Gastroesophageal sphincter (tissue), 3 donors: ENCODE measurements at regions not wholly inside any gene's neighbourhood (a gene's known extent, or its start where the extent isn't known, plus 50 kb on each side); places are given as distances from the start of the nearest gene placed in this dataset.

ENCODE experiments used
- POLR2A ChIP-seq, 2 donors: fragments of 450-650 bp; IDR thresholded peaks; one replicate each; pipeline ENCODE4 v1.6.1; 2017; ENCODE audit warnings: antibody characterized with exemption in 2 of 2, mild to moderate bottlenecking in 2 of 2, moderate library complexity in 1 of 2
- POLR2AphosphoS5 ChIP-seq: sonication (generic); formaldehyde crosslinking; IDR thresholded peaks from one replicate; pipeline ENCODE4 v1.6.1; 2017; ENCODE audit warnings: antibody characterized with exemption
- TF ChIP-seq, protein P1 (sequence below), 4 experiments: fragments of 200-600 bp in 2 of 4; fragments of 450-650 bp in 2 of 4; sonication (generic) in 1 of 4; IDR thresholded peaks; one replicate each; pipeline ENCODE4 v1.5.1; 2017 to 2019; ENCODE audit warnings: antibody characterized with exemption in 4 of 4, mild to moderate bottlenecking in 2 of 4, moderate library complexity in 2 of 4

DNA sequence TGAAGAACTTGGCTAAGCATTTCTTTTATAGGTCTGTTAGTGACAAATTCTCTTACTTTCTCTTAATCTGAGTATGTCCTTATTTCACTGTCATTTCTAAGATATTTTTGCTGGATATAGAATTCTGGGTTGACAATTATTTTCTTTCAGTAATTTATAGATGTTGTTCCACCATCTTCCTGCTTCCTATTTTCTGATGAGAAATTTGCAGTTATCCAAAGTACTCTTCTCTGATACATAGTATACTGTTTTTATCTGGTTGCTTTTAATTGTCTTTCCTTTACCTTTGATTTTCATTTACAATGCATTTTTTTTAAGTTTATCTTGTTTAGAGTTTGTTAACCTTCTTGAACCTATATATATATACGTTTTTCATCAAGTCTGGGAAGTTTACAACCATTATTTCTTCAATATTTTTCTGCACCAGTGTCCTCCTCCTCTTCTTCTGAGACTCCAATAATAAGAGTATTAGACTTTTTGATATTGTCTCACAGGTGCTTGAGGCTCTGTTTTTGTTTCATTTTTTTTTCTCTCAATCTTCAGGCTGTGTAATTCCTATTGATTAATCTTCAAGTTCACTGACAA, 101.6 kb upstream of the INSIG1 start:
- TF ChIP-seq, protein P1, sequence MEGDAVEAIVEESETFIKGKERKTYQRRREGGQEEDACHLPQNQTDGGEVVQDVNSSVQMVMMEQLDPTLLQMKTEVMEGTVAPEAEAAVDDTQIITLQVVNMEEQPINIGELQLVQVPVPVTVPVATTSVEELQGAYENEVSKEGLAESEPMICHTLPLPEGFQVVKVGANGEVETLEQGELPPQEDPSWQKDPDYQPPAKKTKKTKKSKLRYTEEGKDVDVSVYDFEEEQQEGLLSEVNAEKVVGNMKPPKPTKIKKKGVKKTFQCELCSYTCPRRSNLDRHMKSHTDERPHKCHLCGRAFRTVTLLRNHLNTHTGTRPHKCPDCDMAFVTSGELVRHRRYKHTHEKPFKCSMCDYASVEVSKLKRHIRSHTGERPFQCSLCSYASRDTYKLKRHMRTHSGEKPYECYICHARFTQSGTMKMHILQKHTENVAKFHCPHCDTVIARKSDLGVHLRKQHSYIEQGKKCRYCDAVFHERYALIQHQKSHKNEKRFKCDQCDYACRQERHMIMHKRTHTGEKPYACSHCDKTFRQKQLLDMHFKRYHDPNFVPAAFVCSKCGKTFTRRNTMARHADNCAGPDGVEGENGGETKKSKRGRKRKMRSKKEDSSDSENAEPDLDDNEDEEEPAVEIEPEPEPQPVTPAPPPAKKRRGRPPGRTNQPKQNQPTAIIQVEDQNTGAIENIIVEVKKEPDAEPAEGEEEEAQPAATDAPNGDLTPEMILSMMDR (IDR thresholded peaks at IDR 0.05) = no peak
- no peak for TF ChIP-seq POLR2A (IDR thresholded peaks at IDR 0.05)
- no peak for TF ChIP-seq POLR2AphosphoS5
